H1 (cell line): ENCODE measurements at regions not wholly inside any gene's neighbourhood (a gene's known extent, or its start where the extent isn't known, plus 50 kb on each side); places are given as distances from the start of the nearest gene placed in this dataset.

Experiments used
- CBX8 ChIP-seq: fragments of 300-800, 300-1000 bp; sonication (generic); IDR thresholded peaks from 2 replicates; pipeline ENCODE4 v1.7.1; 2016; ENCODE audit warnings: low read depth, low read length, borderline replicate concordance
- CHD2 ChIP-seq: IDR thresholded peaks from 2 replicates; pipeline ENCODE4 v1.6.1; 2012; ENCODE audit warnings: low read length, improper control_type of control experiment
- EP300 ChIP-seq, 2 experiments: IDR thresholded peaks; 1 replicate in 1 of 2; 2 replicates in 1 of 2; pipeline ENCODE4 v1.6.1; 2011 to 2012; ENCODE audit warnings: low read depth in 2 of 2, low read length in 2 of 2, mild to moderate bottlenecking in 2 of 2, borderline replicate concordance in 1 of 2, inconsistent platforms in 1 of 2, moderate library complexity in 1 of 2
- GABPA ChIP-seq: IDR thresholded peaks from 2 replicates; pipeline ENCODE4 v1.6.1; 2011; ENCODE audit warnings: mild to moderate bottlenecking, low read length, moderate library complexity, borderline replicate concordance; ENCODE audit not compliant: insufficient read depth
- HDAC2 ChIP-seq, 2 experiments: fragments of 300-600 bp in 1 of 2; sonication (generic) in 1 of 2; IDR thresholded peaks; 2 replicates each; pipeline ENCODE4 v1.6.1; 2011 to 2012; ENCODE audit warnings: low read depth in 2 of 2, low read length in 2 of 2, mild to moderate bottlenecking in 2 of 2, moderate library complexity in 2 of 2, borderline replicate concordance in 1 of 2, inconsistent platforms in 1 of 2
- MAFK ChIP-seq: IDR thresholded peaks from 2 replicates; pipeline ENCODE4 v1.6.1; 2012; ENCODE audit warnings: low read depth, mild to moderate bottlenecking, improper control_type of control experiment, low read length
- POLR2A ChIP-seq, 2 experiments: IDR thresholded peaks; 1 replicate in 1 of 2; 2 replicates in 1 of 2; pipeline ENCODE4 v1.6.1; 2011; ENCODE audit warnings: low read depth in 2 of 2, low read length in 2 of 2, mild to moderate bottlenecking in 2 of 2; ENCODE audit errors: control extremely low read depth in 1 of 2
- POLR2AphosphoS5 ChIP-seq: IDR thresholded peaks from 2 replicates; pipeline ENCODE4 v1.6.1; 2011; ENCODE audit warnings: low read depth, low read length
- POU5F1 ChIP-seq: IDR thresholded peaks from 2 replicates; pipeline ENCODE4 v1.6.1; 2011; ENCODE audit warnings: low read depth, mild to moderate bottlenecking, low read length, moderate library complexity
- TEAD4 ChIP-seq: IDR thresholded peaks from 2 replicates; pipeline ENCODE4 v1.6.1; 2012; ENCODE audit warnings: low read depth, low read length, inconsistent platforms, mixed read lengths
- TF ChIP-seq, protein P1 (sequence below), 3 experiments: IDR thresholded peaks; 1 replicate in 2 of 3; 2 replicates in 1 of 3; pipeline versions ENCODE4 v1.5.1 to v1.6.1; 2011; ENCODE audit warnings: low read length in 3 of 3, mild to moderate bottlenecking in 3 of 3, inconsistent platforms in 2 of 3, low read depth in 1 of 3, moderate library complexity in 1 of 3; ENCODE audit not compliant: insufficient read depth in 1 of 3; ENCODE audit errors: control extremely low read depth in 1 of 3
- TF ChIP-seq, protein P2 (sequence below): IDR thresholded peaks from 2 replicates; pipeline ENCODE4 v1.6.1; 2011; ENCODE audit warnings: low read depth, mild to moderate bottlenecking, low read length; ENCODE audit not compliant: insufficient read depth
- TF ChIP-seq, protein P3 (sequence below): IDR thresholded peaks from 2 replicates; pipeline ENCODE4 v1.6.1; 2011; ENCODE audit warnings: low read length, improper control_type of control experiment

DNA sequence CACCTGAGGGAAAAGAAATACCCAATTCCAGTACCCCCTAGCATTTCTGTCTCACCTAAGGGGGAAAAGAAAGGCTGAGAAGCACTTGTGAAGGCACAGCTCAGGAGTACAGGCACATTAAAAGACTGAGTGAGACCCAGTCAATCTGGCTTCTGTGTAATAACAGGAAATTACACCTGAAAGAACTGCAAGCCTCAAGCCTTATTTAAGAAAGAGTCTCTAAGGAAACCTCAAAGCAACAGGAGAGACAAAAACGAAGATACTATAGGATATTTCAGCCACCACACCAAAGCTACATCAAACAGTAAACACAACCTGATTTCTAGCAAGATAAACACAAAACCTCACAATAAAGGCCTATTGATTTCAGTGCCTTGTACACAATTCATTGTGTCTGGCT lies 69.6 kb upstream of the CDK1 start:
- TF ChIP-seq POLR2A (IDR thresholded peaks at IDR 0.05; ENCODE audit: control extremely low read depth in 1 of 2, low read depth in 2 of 2, low read length in 2 of 2) (no peak), EP300 (IDR thresholded peaks at IDR 0.05; ENCODE audit: borderline replicate concordance in 1 of 2, low read depth in 2 of 2, low read length in 2 of 2) (no peak), CBX8 (no peak), POU5F1 (no peak), TEAD4 (no peak), CHD2 (no peak), HDAC2 (IDR thresholded peaks at IDR 0.05; ENCODE audit: borderline replicate concordance in 1 of 2, low read depth in 2 of 2, low read length in 2 of 2) (no peak), POLR2AphosphoS5 (no peak), MAFK (no peak), GABPA (no peak)
- TF ChIP-seq, protein P1, sequence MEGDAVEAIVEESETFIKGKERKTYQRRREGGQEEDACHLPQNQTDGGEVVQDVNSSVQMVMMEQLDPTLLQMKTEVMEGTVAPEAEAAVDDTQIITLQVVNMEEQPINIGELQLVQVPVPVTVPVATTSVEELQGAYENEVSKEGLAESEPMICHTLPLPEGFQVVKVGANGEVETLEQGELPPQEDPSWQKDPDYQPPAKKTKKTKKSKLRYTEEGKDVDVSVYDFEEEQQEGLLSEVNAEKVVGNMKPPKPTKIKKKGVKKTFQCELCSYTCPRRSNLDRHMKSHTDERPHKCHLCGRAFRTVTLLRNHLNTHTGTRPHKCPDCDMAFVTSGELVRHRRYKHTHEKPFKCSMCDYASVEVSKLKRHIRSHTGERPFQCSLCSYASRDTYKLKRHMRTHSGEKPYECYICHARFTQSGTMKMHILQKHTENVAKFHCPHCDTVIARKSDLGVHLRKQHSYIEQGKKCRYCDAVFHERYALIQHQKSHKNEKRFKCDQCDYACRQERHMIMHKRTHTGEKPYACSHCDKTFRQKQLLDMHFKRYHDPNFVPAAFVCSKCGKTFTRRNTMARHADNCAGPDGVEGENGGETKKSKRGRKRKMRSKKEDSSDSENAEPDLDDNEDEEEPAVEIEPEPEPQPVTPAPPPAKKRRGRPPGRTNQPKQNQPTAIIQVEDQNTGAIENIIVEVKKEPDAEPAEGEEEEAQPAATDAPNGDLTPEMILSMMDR (IDR thresholded peaks at IDR 0.05; ENCODE audit: control extremely low read depth in 1 of 3, insufficient read depth in 1 of 3, low read depth in 1 of 3, low read length in 3 of 3) = no peak
- TF ChIP-seq, protein P2, sequence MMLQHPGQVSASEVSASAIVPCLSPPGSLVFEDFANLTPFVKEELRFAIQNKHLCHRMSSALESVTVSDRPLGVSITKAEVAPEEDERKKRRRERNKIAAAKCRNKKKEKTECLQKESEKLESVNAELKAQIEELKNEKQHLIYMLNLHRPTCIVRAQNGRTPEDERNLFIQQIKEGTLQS = no peak
- TF ChIP-seq, protein P3, sequence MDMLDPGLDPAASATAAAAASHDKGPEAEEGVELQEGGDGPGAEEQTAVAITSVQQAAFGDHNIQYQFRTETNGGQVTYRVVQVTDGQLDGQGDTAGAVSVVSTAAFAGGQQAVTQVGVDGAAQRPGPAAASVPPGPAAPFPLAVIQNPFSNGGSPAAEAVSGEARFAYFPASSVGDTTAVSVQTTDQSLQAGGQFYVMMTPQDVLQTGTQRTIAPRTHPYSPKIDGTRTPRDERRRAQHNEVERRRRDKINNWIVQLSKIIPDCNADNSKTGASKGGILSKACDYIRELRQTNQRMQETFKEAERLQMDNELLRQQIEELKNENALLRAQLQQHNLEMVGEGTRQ = no peak
